Skeletal muscle satellite cell (primary cell): ENCODE measurements at regions not wholly inside any gene's neighbourhood (a gene's known extent, or its start where the extent isn't known, plus 50 kb on each side); places are given as distances from the start of the nearest gene placed in this dataset.

ENCODE experiments used
- H3K27me3 ChIP-seq: 2 replicates; pipeline ENCODE4 v1.7.0; 2013; ENCODE audit warnings: low read length; ENCODE audit not compliant: control insufficient read depth, insufficient read depth
- H3K36me3 ChIP-seq: 2 replicates; pipeline ENCODE4 v1.7.0; 2013; ENCODE audit warnings: mild to moderate bottlenecking, control low read depth, low read length; ENCODE audit not compliant: insufficient read depth
- H3K4me1 ChIP-seq: 2 replicates; pipeline ENCODE4 v1.7.0; 2013; ENCODE audit warnings: low read length; ENCODE audit not compliant: control insufficient read depth, insufficient read depth
- H3K4me2 ChIP-seq: 2 replicates; pipeline ENCODE4 v1.7.0; 2013; ENCODE audit warnings: mild to moderate bottlenecking, low read length
- H3K4me3 ChIP-seq: 2 replicates; pipeline ENCODE4 v1.7.0; 2013; ENCODE audit warnings: low read length
- H3K9ac ChIP-seq: 2 replicates; pipeline ENCODE4 v1.7.0; 2013; ENCODE audit warnings: mild to moderate bottlenecking, low read depth, low read length, moderate library complexity
- H3K9me3 ChIP-seq: replicated peaks from 2 replicates; pipeline ENCODE4 v1.7.0; 2013; ENCODE audit warnings: mild to moderate bottlenecking, control low read depth, low read length

GRCh38 chr3:193782276-193782647, 189.3 kb downstream of the OPA1 start:
- H3K27me3 ChIP-seq = peaks cover 56% of the 10 kb centered on the region
- H3K9me3 ChIP-seq = no peaks in the 10 kb centered on the region
- no peak overlapping the region for H3K4me3 ChIP-seq
- peaks cover 4% of the 10 kb centered on the region for H3K4me1 ChIP-seq
- no peaks in the 10 kb centered on the region for H3K36me3 ChIP-seq
- H3K9ac ChIP-seq = no peak overlapping the region
- no peak overlapping the region for H3K4me2 ChIP-seq

GRCh38 chr3:193782747-193783146, 189.7 kb downstream of the OPA1 start:
- no peak overlapping the region for H3K9ac ChIP-seq
- H3K36me3 ChIP-seq = no peaks in the 10 kb centered on the region
- H3K27me3 ChIP-seq = peaks cover 56% of the 10 kb centered on the region
- peaks cover 4% of the 10 kb centered on the region for H3K4me1 ChIP-seq
- no peaks in the 10 kb centered on the region for H3K9me3 ChIP-seq
- no peak overlapping the region for H3K4me3 ChIP-seq
- H3K4me2 ChIP-seq = no peak overlapping the region

DNA sequence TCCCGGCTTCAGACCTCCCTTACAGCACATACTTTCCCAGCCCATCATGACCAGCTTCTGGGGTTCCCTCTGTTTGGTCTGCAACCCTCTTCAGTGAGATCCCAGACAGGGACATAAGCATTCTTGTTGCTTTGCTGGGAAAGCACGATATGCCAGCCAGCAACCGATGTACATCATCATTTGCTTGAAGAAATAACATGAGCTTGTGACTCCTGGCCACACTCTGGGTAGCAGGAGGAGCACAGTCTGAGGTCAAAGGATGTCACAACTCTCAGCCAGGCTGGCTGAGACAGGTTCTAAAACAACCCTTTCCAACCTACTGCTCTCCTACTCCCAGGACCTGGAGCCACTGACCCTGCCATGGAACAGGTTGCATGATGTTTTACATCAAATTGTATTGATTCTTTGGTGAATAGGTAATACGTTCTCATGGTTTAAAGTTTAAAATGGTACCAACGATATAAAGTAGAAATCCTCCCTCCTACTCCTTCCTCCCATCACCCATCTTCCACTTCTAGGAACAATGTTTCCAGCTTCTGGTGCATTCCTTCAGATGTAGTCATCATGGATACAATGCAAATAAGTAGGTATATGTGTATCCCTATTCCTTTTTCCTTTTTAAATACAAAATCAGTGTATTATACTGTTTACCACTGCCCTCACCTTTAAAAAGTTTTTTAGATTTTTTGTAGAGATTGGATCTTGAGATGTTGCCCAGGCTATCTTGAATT, 190.3 kb downstream of the OPA1 start:
- Histone ChIP-seq H3K36me3 (no peaks in the 10 kb centered on the region), H3K4me2 (no peak overlapping the region), H3K9me3 (no peaks in the 10 kb centered on the region), H3K9ac (no peak overlapping the region), H3K27me3 (peaks cover 58% of the 10 kb centered on the region), H3K4me3 (no peak overlapping the region), H3K4me1 (peaks cover 4% of the 10 kb centered on the region)

DNA sequence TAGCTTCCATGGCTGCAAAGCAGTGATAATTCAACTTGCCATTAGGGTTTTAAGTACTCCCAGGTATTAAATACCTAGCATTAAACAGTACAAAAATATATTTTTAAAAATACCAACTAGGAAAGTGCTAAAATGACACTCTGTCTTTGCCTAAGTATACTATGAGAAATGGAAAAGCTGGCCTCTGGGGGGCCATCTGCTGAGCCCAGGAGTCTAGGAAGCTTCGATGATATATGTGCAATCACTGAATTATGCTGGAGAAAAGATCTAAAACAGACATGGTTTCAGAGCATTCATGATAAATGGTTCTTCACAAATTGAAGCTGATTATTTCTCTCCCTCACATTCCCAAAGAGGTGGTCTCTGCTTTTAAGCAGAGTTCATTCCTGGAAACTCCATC, 191.8 kb downstream of the OPA1 start:
- H3K9me3 ChIP-seq = no peaks in the 10 kb centered on the region
- peaks cover 4% of the 10 kb centered on the region for H3K4me1 ChIP-seq
- H3K9ac ChIP-seq = no peak overlapping the region
- H3K27me3 ChIP-seq = peaks cover 58% of the 10 kb centered on the region
- H3K4me3 ChIP-seq = no peak overlapping the region
- H3K36me3 ChIP-seq = no peaks in the 10 kb centered on the region
- no peak overlapping the region for H3K4me2 ChIP-seq

- Histone ChIP-seq H3K4me3 (no peak overlapping the region), H3K4me1 (no peaks in the 10 kb centered on the region), H3K27me3 (peaks cover 67% of the 10 kb centered on the region), H3K4me2 (no peak overlapping the region), H3K9ac (no peak overlapping the region), H3K36me3 (no peaks in the 10 kb centered on the region), H3K9me3 (no peaks in the 10 kb centered on the region)
Measured at GRCh38 chr3:193787496-193787870, 194.5 kb downstream of the OPA1 start.

GRCh38 chr3:193788189-193788991, 195.4 kb downstream of the OPA1 start:
- Histone ChIP-seq H3K4me3 (no peak overlapping the region), H3K27me3 (peaks cover 67% of the 10 kb centered on the region), H3K9me3 (no peaks in the 10 kb centered on the region), H3K4me2 (no peak overlapping the region), H3K4me1 (no peaks in the 10 kb centered on the region), H3K36me3 (no peaks in the 10 kb centered on the region), H3K9ac (no peak overlapping the region)

- Histone ChIP-seq H3K9me3 (no peaks in the 10 kb centered on the region), H3K4me3 (no peak overlapping the region), H3K4me1 (no peaks in the 10 kb centered on the region), H3K27me3 (peaks cover 67% of the 10 kb centered on the region), H3K4me2 (no peak overlapping the region), H3K9ac (no peak overlapping the region), H3K36me3 (no peaks in the 10 kb centered on the region)
Measured at GRCh38 chr3:193789455-193789854, 196.4 kb downstream of the OPA1 start.

GRCh38 chr3:193790086-193790990, 197.3 kb downstream of the OPA1 start:
- Histone ChIP-seq H3K9me3 (no peaks in the 10 kb centered on the region), H3K36me3 (no peaks in the 10 kb centered on the region), H3K4me2 (no peak overlapping the region), H3K9ac (no peak overlapping the region), H3K4me3 (no peak overlapping the region), H3K4me1 (no peaks in the 10 kb centered on the region), H3K27me3 (peaks cover 70% of the 10 kb centered on the region)

GRCh38 chr3:193791041-193792032, 198.3 kb downstream of the OPA1 start:
- Histone ChIP-seq H3K4me1 (no peaks in the 10 kb centered on the region), H3K4me3 (no peak overlapping the region), H3K4me2 (no peak overlapping the region), H3K27me3 (peaks cover 73% of the 10 kb centered on the region), H3K9ac (no peak overlapping the region), H3K36me3 (no peaks in the 10 kb centered on the region), H3K9me3 (no peaks in the 10 kb centered on the region)

DNA sequence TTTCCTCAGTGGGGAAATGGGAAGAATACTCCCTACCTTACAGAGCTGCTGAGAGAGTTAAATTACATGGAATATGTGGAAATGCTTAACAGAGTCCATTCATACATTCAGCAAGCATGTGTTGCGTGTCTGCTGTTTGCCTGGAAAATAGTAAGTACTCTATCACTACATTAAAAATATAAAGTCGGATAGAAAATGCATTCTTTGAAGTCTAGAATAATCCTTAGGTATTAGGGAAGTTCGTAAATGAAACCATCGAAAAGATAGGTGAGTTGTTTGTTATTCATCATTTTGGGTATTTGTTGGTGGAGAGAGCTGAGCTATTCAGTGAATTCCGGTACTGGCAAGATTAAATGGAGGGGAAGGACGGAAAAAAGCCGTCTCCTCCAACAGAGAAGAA, 200.1 kb downstream of the OPA1 start:
- Histone ChIP-seq H3K9me3 (no peaks in the 10 kb centered on the region), H3K4me1 (no peaks in the 10 kb centered on the region), H3K4me3 (no peak overlapping the region), H3K9ac (no peak overlapping the region), H3K27me3 (peaks cover 61% of the 10 kb centered on the region), H3K36me3 (no peaks in the 10 kb centered on the region), H3K4me2 (no peak overlapping the region)
